IMR-90 (cell line): ENCODE measurements at regions not wholly inside any gene's neighbourhood (a gene's known extent, or its start where the extent isn't known, plus 50 kb on each side); places are given as distances from the start of the nearest gene placed in this dataset.

ENCODE experiments used
- ATAC-seq: fragments of 200-7000 bp; cut with Tn5 transposase; 2 replicates; pipeline ENCODE4 v1.9.1; 2020; ENCODE audit warnings: low read depth, mild to moderate bottlenecking, moderate library complexity
- BruUV-seq: library from RNA; stranded (reverse); fragments of 400-500 nt; replicated peaks from 2 replicates; lab custom pipeline; 2021; lab: Mats Ljungman, UMichigan
- CTCF ChIA-PET: fragments of 300-600 bp; formaldehyde crosslinking; extraction: SDS; loops from one replicate; lab custom pipeline; 2021; ENCODE audit warnings: antibody characterized with exemption; lab: Yijun Ruan, JAX
- POLR2A ChIA-PET: fragments of 300-600 bp; sonication (Branson Sonifier 250); formaldehyde crosslinking; loops from one replicate; lab custom pipeline; 2022; ENCODE audit warnings: antibody characterized with exemption; ENCODE audit not compliant: unreplicated experiment; lab: Charles Lee
- DNase-seq: peaks from one replicate; pipeline ENCODE4 v3.0.0; 2013
- H2AFZ ChIP-seq: replicated peaks from 2 replicates; pipeline ENCODE3; 2013; ENCODE audit warnings: low read length, mild to moderate bottlenecking; ENCODE audit not compliant: poor library complexity
- H2AK5ac ChIP-seq: 2 replicates; pipeline ENCODE4 v1.6.1; 2013; ENCODE audit warnings: low read depth, low read length, inconsistent platforms
- H2AK9ac ChIP-seq: replicated peaks from 2 replicates; pipeline ENCODE3; 2013; ENCODE audit warnings: mild to moderate bottlenecking, low read depth, low read length, moderate library complexity; ENCODE audit not compliant: poor library complexity
- H2BK120ac ChIP-seq: 2 replicates; pipeline ENCODE4 v1.6.1; 2013; ENCODE audit warnings: low read depth, low read length, inconsistent platforms
- H2BK15ac ChIP-seq: 3 replicates; pipeline ENCODE4 v1.6.1; 2013; ENCODE audit warnings: low read depth, low read length, inconsistent platforms
- H2BK20ac ChIP-seq: 2 replicates; pipeline ENCODE4 v1.6.1; 2013; ENCODE audit warnings: low read depth, mild to moderate bottlenecking, inconsistent platforms, low read length, moderate library complexity
- H2BK5ac ChIP-seq: 2 replicates; pipeline ENCODE4 v1.6.1; 2013; ENCODE audit warnings: mild to moderate bottlenecking, low read depth, low read length, inconsistent platforms; ENCODE audit not compliant: poor library complexity, severe bottlenecking
- H3K14ac ChIP-seq: replicated peaks from 2 replicates; pipeline ENCODE4 v1.6.1; 2013; ENCODE audit warnings: low read depth, low read length, inconsistent platforms
- H3K18ac ChIP-seq: 2 replicates; pipeline ENCODE4 v1.6.1; 2013; ENCODE audit warnings: low read depth, low read length, control low read depth
- H3K23ac ChIP-seq: 2 replicates; pipeline ENCODE4 v1.6.1; 2013; ENCODE audit warnings: low read depth, low read length, inconsistent platforms
- H3K27ac ChIP-seq: 2 replicates; pipeline ENCODE4 v1.5.1; 2013; ENCODE audit warnings: mild to moderate bottlenecking, control low read depth, low read length; ENCODE audit not compliant: insufficient read depth
- H3K27me3 ChIP-seq: 2 replicates; pipeline ENCODE4 v1.6.1; 2013; ENCODE audit warnings: low read length; ENCODE audit not compliant: control insufficient read depth, insufficient read depth
- H3K36me3 ChIP-seq: 2 replicates; pipeline ENCODE4 v1.6.1; 2013; ENCODE audit warnings: low read length, mixed read lengths; ENCODE audit not compliant: control insufficient read depth, insufficient read depth
- H3K4ac ChIP-seq: 2 replicates; pipeline ENCODE4 v1.6.1; 2013; ENCODE audit warnings: low read depth, low read length, inconsistent platforms
- H3K4me1 ChIP-seq: 2 replicates; pipeline ENCODE4 v1.6.1; 2013; ENCODE audit warnings: low read length, mixed read lengths; ENCODE audit not compliant: control insufficient read depth, insufficient read depth
- H3K4me2 ChIP-seq: 2 replicates; pipeline ENCODE4 v1.6.1; 2013; ENCODE audit warnings: low read depth, mild to moderate bottlenecking, control low read depth, low read length, moderate library complexity
- H3K4me3 ChIP-seq: 2 replicates; pipeline ENCODE4 v1.5.1; 2013; ENCODE audit warnings: low read depth, mild to moderate bottlenecking, control low read depth, low read length, moderate library complexity; ENCODE audit not compliant: insufficient read depth
- H3K56ac ChIP-seq: 2 replicates; pipeline ENCODE4 v1.6.1; 2013; ENCODE audit warnings: low read length, inconsistent platforms; ENCODE audit not compliant: insufficient read depth; ENCODE audit errors: extremely low read depth
- H3K79me1 ChIP-seq, 2 experiments: 2 replicates each; pipeline ENCODE4 v1.6.1; 2013; ENCODE audit warnings: low read length in 2 of 2, inconsistent platforms in 1 of 2, low read depth in 1 of 2
- H3K9ac ChIP-seq: 2 replicates; pipeline ENCODE4 v1.6.1; 2013; ENCODE audit warnings: low read depth, low read length, control low read depth
- H3K9me1 ChIP-seq: 2 replicates; pipeline ENCODE4 v1.6.1; 2013; ENCODE audit warnings: low read length, inconsistent platforms; ENCODE audit not compliant: insufficient read depth
- H3K9me3 ChIP-seq: 2 replicates; pipeline ENCODE4 v1.6.1; 2013; ENCODE audit warnings: low read length; ENCODE audit not compliant: control insufficient read depth, insufficient read depth
- H4K20me1 ChIP-seq: 2 replicates; pipeline ENCODE4 v1.6.1; 2013; ENCODE audit warnings: low read length, inconsistent platforms; ENCODE audit not compliant: insufficient read depth
- H4K5ac ChIP-seq: 2 replicates; pipeline ENCODE4 v1.6.1; 2013; ENCODE audit warnings: mild to moderate bottlenecking, low read depth, low read length, control low read depth
- H4K8ac ChIP-seq, 2 experiments: 2 replicates each; pipeline ENCODE4 v1.6.1; 2013; ENCODE audit warnings: low read depth in 2 of 2, low read length in 2 of 2, control low read depth in 1 of 2, inconsistent platforms in 1 of 2
- H4K91ac ChIP-seq: 2 replicates; pipeline ENCODE4 v1.6.1; 2013; ENCODE audit warnings: low read depth, low read length, inconsistent platforms; ENCODE audit not compliant: insufficient read depth
- NFE2L2 ChIP-seq: fragments of 150-350 bp; IDR thresholded peaks from 2 replicates; pipeline ENCODE4 v1.6.1; 2016; ENCODE audit warnings: low read depth, mild to moderate bottlenecking, low read length
- RAD21 ChIP-seq: IDR thresholded peaks from 2 replicates; pipeline ENCODE4 v1.6.1; 2012; ENCODE audit warnings: low read length, improper control_type of control experiment
- RCOR1 ChIP-seq: IDR thresholded peaks from 2 replicates; pipeline ENCODE4 v1.6.1; 2012; ENCODE audit warnings: mild to moderate bottlenecking, low read length, improper control_type of control experiment; ENCODE audit not compliant: insufficient replicate concordance
- RFX5 ChIP-seq: IDR thresholded peaks from 2 replicates; pipeline ENCODE4 v1.8.0; 2012; ENCODE audit warnings: low read depth, mild to moderate bottlenecking, low read length, moderate library complexity
- USF2 ChIP-seq: fragments of 150-350 bp; IDR thresholded peaks from 2 replicates; pipeline ENCODE4 v1.6.1; 2017; ENCODE audit warnings: mild to moderate bottlenecking, antibody characterized with exemption, low read length, low read depth
- WGBS, 2 experiments: methylation state at CpG; one replicate each; pipeline versions ENCODE4 v1.1.5 to v1.1.7; 2013; ENCODE audit warnings: missing lambda C conversion rate in 2 of 2; ENCODE audit not compliant: insufficient read length in 1 of 2; ENCODE audit errors: extremely low coverage in 2 of 2; 5-methylcytosine and 5-hydroxymethylcytosine counted together
- dilution Hi-C: fragments of 300-500 bp; cut with HindIII; formaldehyde crosslinking; loops from one replicate; pipeline ENCODE4 v1.14.3; 2018; ENCODE audit warnings: low sequenced_read_pairs; ENCODE audit not compliant: unreplicated experiment
- in situ Hi-C: fragments of 300-500 bp; cut with MboI; formaldehyde crosslinking; loops from 3 replicates; pipeline ENCODE4 v1.14.3; 2019; ENCODE audit warnings: low sequenced_read_pairs, inconsistent platforms, mixed read lengths
- intact Hi-C: fragments of 100-400 bp; cut with micrococcal nuclease; formaldehyde crosslinking; loops from 2 replicates; pipeline ENCODE4 v1.10.0; 2022

GRCh38 chr12:97835541-97835940, 372.9 kb downstream of the RMST start:
- H3K14ac ChIP-seq: no peak overlapping the region
- no peak overlapping the region for H2AK5ac ChIP-seq
- H3K23ac ChIP-seq: no peak overlapping the region
- H2BK20ac ChIP-seq: no peak overlapping the region
- no peaks in the 10 kb centered on the region for H3K4me1 ChIP-seq
- H3K4me3 ChIP-seq: no peak overlapping the region
- no peaks in the 10 kb centered on the region for H3K36me3 ChIP-seq
- H3K27me3 ChIP-seq: no peaks in the 10 kb centered on the region
- H4K20me1 ChIP-seq: no peaks in the 10 kb centered on the region
- no peak overlapping the region for H4K91ac ChIP-seq
- intact Hi-C loops: no loop called here
- H3K27ac ChIP-seq: no peak overlapping the region
- peaks cover 5% of the 10 kb centered on the region for H3K9me3 ChIP-seq
- no peak overlapping the region for H2AK9ac ChIP-seq
- no peaks in the 10 kb centered on the region for H3K79me1 ChIP-seq
- H3K9me1 ChIP-seq: no peaks in the 10 kb centered on the region
- dilution Hi-C loops: no loop called here
- H2BK120ac ChIP-seq: no peak overlapping the region
- ChIA-PET CTCF (no interaction called here), POLR2A (no interaction called here)
- no peak overlapping the region for H2AFZ ChIP-seq
- ATAC-seq (no peak), DNase-seq (no peak)
- H3K56ac ChIP-seq: no peak overlapping the region
- H4K8ac ChIP-seq: no peak overlapping the region
- H3K9ac ChIP-seq: no peak overlapping the region
- no peak for TF ChIP-seq NFE2L2
- no peak for TF ChIP-seq RCOR1
- TF ChIP-seq RAD21: no peak
- no peak for TF ChIP-seq USF2
- TF ChIP-seq RFX5: no peak
- H2BK5ac ChIP-seq: no peak overlapping the region
- H3K18ac ChIP-seq: no peak overlapping the region
- in situ Hi-C loops: no loop called here
- no CpG with 5 or more reads among the region's 4 CpGs for WGBS, 2 experiments
- H3K4ac ChIP-seq: no peak overlapping the region
- no peak overlapping the region for H3K4me2 ChIP-seq
- no TSS peak for BruUV-seq
- no peak overlapping the region for H2BK15ac ChIP-seq
- H4K5ac ChIP-seq: no peak overlapping the region
